Neural crest cell (in vitro differentiated cells): ENCODE measurements at regions not wholly inside any gene's neighbourhood (a gene's known extent, or its start where the extent isn't known, plus 50 kb on each side); places are given as distances from the start of the nearest gene placed in this dataset.
A peak's percentile ranks its signal among the peaks of the same experiment; 100 is the strongest.

Experiments
- DNase-seq: peaks from one replicate; pipeline ENCODE4 v3.0.0; 2021; ENCODE audit warnings: low read depth, mixed read lengths, low spot score
- H3K27ac Mint-ChIP-seq: one replicate; pipeline ENCODE4 v1.8.0; 2021; ENCODE audit warnings: mild to moderate bottlenecking, mixed read lengths; ENCODE audit not compliant: unreplicated experiment
- H3K27me3 Mint-ChIP-seq: 2 replicates; pipeline ENCODE4 v1.8.0; 2021; ENCODE audit warnings: low read depth, mild to moderate bottlenecking, mixed read lengths
- H3K36me3 Mint-ChIP-seq: 2 replicates; pipeline ENCODE4 v1.8.0; 2021; ENCODE audit warnings: low read depth, mild to moderate bottlenecking, mixed read lengths
- H3K4me1 Mint-ChIP-seq: 2 replicates; pipeline ENCODE4 v1.8.0; 2021; ENCODE audit warnings: mixed read lengths
- H3K4me3 Mint-ChIP-seq: one replicate; pipeline ENCODE4 v1.8.0; 2021; ENCODE audit warnings: mild to moderate bottlenecking, mixed read lengths
- H3K9me3 Mint-ChIP-seq: 2 replicates; pipeline ENCODE4 v1.8.0; 2021; ENCODE audit warnings: mixed read lengths
- TF ChIP-seq, protein P1 (sequence below): fragments of 200-600 bp; sonication (generic); conservative IDR thresholded peaks from 2 replicates; pipeline ENCODE4 v1.5.0; 2021; ENCODE audit warnings: antibody characterized with exemption, mild to moderate bottlenecking

DNA sequence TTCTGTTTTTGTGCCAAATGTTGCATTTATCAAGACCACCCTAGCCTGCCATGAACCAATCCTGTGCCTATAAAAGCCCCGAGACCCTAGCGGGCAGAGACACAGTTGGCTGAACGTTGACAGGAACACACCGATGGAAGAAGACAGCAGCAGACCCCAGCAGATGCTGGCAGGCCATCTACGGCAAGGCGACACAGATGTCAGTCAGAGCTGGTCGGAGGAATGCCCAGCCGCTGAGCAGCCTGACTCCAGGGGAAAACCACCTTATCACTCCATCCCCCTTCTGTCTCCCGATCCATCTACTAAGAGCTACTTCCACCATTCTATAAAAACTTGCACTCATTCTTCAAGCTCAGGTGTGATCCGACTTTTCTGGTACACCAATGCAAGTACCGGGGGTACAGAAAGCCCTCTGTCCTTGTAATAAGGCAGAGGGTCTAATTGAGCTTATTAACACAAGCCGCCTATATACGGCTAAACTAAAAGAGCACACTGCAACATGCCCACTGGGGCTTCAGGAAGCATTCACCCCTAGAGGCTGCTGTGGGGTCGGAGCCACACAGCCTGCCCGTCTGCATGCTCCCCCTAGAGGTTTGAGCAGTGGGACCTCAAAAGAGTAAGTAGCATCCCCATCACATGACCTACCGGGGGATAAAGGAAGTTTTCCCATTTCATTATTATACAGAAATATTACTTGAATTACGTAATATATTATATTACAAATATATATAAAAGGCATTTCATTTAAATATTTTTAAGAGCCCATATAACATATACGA is 1156.3 kb upstream of the B3GALT2 start:
- no peaks in the 10 kb centered on the region for H3K27me3 Mint-ChIP-seq
- no peak overlapping the region for H3K4me3 Mint-ChIP-seq
- H3K4me1 Mint-ChIP-seq: no peaks in the 10 kb centered on the region
- no peaks in the 10 kb centered on the region for H3K36me3 Mint-ChIP-seq
- TF ChIP-seq, protein P1, sequence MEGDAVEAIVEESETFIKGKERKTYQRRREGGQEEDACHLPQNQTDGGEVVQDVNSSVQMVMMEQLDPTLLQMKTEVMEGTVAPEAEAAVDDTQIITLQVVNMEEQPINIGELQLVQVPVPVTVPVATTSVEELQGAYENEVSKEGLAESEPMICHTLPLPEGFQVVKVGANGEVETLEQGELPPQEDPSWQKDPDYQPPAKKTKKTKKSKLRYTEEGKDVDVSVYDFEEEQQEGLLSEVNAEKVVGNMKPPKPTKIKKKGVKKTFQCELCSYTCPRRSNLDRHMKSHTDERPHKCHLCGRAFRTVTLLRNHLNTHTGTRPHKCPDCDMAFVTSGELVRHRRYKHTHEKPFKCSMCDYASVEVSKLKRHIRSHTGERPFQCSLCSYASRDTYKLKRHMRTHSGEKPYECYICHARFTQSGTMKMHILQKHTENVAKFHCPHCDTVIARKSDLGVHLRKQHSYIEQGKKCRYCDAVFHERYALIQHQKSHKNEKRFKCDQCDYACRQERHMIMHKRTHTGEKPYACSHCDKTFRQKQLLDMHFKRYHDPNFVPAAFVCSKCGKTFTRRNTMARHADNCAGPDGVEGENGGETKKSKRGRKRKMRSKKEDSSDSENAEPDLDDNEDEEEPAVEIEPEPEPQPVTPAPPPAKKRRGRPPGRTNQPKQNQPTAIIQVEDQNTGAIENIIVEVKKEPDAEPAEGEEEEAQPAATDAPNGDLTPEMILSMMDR: peak; percentile 29
- H3K9me3 Mint-ChIP-seq: peaks cover 6% of the 10 kb centered on the region
- DNase-seq: no peak
- H3K27ac Mint-ChIP-seq: no peak overlapping the region

DNA sequence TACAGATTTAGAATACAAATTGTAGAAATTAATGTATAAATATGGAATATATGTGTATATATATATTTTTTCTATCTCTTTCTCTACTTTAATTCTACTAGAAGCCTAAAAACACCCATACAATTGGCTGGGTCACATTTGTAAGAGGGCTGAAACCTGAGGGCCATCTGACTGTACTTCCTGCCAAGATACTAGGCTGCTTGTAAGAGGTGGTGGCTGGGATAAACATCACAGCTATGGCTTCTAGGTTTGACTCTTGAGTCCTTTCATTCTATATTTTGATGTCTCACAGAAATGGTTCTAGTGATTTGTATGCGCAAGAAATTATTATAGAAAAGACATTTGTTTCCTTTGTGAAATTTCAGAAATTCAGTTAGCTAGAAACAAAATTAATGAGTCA is 1155.2 kb upstream of the B3GALT2 start:
- Mint-ChIP-seq H3K4me1 (no peaks in the 10 kb centered on the region), H3K9me3 (peaks cover 2% of the 10 kb centered on the region), H3K27me3 (no peaks in the 10 kb centered on the region), H3K36me3 (no peaks in the 10 kb centered on the region), H3K4me3 (no peak overlapping the region), H3K27ac (no peak overlapping the region)
- no peak for DNase-seq
- TF ChIP-seq, protein P1: no peak

DNA sequence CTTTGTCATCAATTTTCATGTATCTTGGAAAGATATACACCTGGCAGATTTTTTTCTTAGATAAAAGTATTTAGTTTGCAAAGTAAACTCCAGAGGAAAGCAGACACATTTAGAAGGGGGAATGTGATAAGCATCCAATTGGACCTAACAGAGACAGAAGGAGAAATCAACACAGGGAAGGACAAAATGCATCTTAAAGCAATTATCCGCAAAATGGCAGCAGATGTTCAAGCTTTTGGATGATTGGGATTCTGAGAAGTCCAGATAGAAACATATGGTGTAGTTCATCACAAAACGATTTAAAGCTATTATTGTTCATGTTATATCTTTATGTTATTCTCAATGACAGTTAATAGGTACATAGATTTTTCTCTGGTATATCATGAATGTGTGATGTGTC is 1153.1 kb upstream of the B3GALT2 start:
- H3K27ac Mint-ChIP-seq: no peak overlapping the region
- peaks cover 2% of the 10 kb centered on the region for H3K9me3 Mint-ChIP-seq
- TF ChIP-seq, protein P1: no peak
- H3K27me3 Mint-ChIP-seq: no peaks in the 10 kb centered on the region
- no peak for DNase-seq
- no peak overlapping the region for H3K4me3 Mint-ChIP-seq
- H3K4me1 Mint-ChIP-seq: no peaks in the 10 kb centered on the region
- H3K36me3 Mint-ChIP-seq: no peaks in the 10 kb centered on the region

DNA sequence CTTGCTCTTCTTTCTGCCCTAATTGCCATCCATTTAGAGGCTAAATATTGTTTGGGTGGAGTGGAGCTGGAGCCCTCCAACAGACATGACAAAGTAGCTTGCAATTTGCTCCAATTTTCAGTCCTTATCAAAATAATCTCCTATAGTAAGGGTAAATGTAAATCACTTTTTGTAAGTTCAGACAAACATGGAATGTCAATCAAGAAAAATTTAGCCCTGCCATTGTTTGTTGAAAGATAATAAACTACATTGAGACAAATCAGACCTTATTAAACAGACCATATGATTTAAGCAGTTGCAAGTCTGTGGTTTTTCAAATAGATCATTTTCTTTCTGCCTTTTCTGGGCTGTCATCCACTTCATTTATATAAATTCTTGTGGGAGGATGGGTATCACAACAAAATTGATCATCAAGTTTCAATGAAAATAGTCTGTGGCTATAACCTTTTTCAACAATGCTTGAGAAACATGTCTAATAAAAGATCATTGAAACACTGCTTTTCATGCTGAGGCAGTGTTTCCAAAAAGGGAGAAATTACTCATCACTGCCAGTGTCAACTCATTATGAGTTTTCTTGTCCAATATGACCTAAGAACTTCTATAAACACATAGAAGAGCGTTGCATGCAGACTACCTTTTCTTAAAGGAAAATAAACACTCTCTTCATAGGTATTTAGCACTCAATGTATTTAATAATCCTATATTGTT is 1152.0 kb upstream of the B3GALT2 start:
- H3K27ac Mint-ChIP-seq: no peak overlapping the region
- H3K4me1 Mint-ChIP-seq: no peaks in the 10 kb centered on the region
- TF ChIP-seq, protein P1: no peak
- no peaks in the 10 kb centered on the region for H3K36me3 Mint-ChIP-seq
- no peaks in the 10 kb centered on the region for H3K9me3 Mint-ChIP-seq
- no peak overlapping the region for H3K4me3 Mint-ChIP-seq
- no peak for DNase-seq
- no peaks in the 10 kb centered on the region for H3K27me3 Mint-ChIP-seq

DNA sequence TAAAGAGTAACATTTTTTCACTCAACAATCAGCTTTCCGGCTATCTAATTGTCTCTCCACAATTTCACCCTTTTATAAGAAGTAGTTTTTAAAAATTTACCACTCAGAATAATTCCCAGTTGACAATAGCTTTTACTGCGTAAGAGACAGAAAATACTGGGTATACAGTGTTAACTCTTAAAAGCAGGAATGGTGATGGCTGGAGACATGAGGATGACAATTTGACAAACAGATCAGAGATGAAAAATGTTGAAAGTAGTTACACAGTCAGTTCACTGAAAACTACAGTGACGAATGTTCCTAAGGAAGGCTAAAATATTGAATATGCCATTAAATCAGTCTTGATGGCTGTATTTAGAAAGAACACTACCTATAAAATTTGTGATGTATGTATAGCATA is 1146.8 kb upstream of the B3GALT2 start:
- no peak for DNase-seq
- Mint-ChIP-seq H3K4me3 (no peak overlapping the region), H3K27ac (no peak overlapping the region), H3K27me3 (no peaks in the 10 kb centered on the region), H3K9me3 (no peaks in the 10 kb centered on the region), H3K36me3 (no peaks in the 10 kb centered on the region), H3K4me1 (no peaks in the 10 kb centered on the region)
- TF ChIP-seq, protein P1: no peak
